H1 (cell line): ENCODE measurements at regions not wholly inside any gene's neighbourhood (a gene's known extent, or its start where the extent isn't known, plus 50 kb on each side); places are given as distances from the start of the nearest gene placed in this dataset.

Experiments used
- EP300 ChIP-seq, 2 experiments: IDR thresholded peaks; 1 replicate in 1 of 2; 2 replicates in 1 of 2; pipeline ENCODE4 v1.6.1; 2011 to 2012; ENCODE audit warnings: low read depth in 2 of 2, low read length in 2 of 2, mild to moderate bottlenecking in 2 of 2, borderline replicate concordance in 1 of 2, inconsistent platforms in 1 of 2, moderate library complexity in 1 of 2
- EZH2 ChIP-seq: fragments of 200-600 bp; sonication (generic); IDR thresholded peaks from 2 replicates; pipeline ENCODE4 v1.7.1; 2012; ENCODE audit warnings: low read depth, mild to moderate bottlenecking, moderate library complexity, low read length, inconsistent platforms; ENCODE audit not compliant: severe bottlenecking
- POLR2A ChIP-seq, 2 experiments: IDR thresholded peaks; 1 replicate in 1 of 2; 2 replicates in 1 of 2; pipeline ENCODE4 v1.6.1; 2011; ENCODE audit warnings: low read depth in 2 of 2, low read length in 2 of 2, mild to moderate bottlenecking in 2 of 2; ENCODE audit errors: control extremely low read depth in 1 of 2
- POLR2AphosphoS5 ChIP-seq: IDR thresholded peaks from 2 replicates; pipeline ENCODE4 v1.6.1; 2011; ENCODE audit warnings: low read depth, low read length
- POU5F1 ChIP-seq: IDR thresholded peaks from 2 replicates; pipeline ENCODE4 v1.6.1; 2011; ENCODE audit warnings: low read depth, mild to moderate bottlenecking, low read length, moderate library complexity
- RAD21 ChIP-seq, 2 experiments: IDR thresholded peaks in 1 of 2; conservative IDR thresholded peaks in 1 of 2; 2 replicates each; pipeline ENCODE4 v1.6.1; 2011; ENCODE audit warnings: low read depth in 2 of 2, low read length in 2 of 2, improper control_type of control experiment in 1 of 2, inconsistent platforms in 1 of 2, mild to moderate bottlenecking in 1 of 2, moderate library complexity in 1 of 2
- RNF2 ChIP-seq: fragments of 200-900, 300-1000 bp; sonication (generic); IDR thresholded peaks from 2 replicates; pipeline ENCODE4 v1.7.1; 2016; ENCODE audit warnings: borderline replicate concordance, low read depth, mild to moderate bottlenecking, antibody characterized with exemption, low read length; ENCODE audit not compliant: poor library complexity, severe bottlenecking; ENCODE audit errors: missing control alignments
- SIN3A ChIP-seq, 2 experiments: IDR thresholded peaks in 1 of 2; conservative IDR thresholded peaks in 1 of 2; 2 replicates each; pipeline ENCODE4 v1.6.1; 2011 to 2012; ENCODE audit warnings: low read length in 2 of 2, improper control_type of control experiment in 1 of 2, low read depth in 1 of 2, mild to moderate bottlenecking in 1 of 2
- SRF ChIP-seq: IDR thresholded peaks from 2 replicates; pipeline ENCODE4 v1.6.1; 2011; ENCODE audit warnings: mild to moderate bottlenecking, low read depth, low read length, moderate library complexity
- ZNF274 ChIP-seq: IDR thresholded peaks from 2 replicates; pipeline ENCODE4 v1.7.0; 2012; ENCODE audit warnings: low read length, borderline replicate concordance; ENCODE audit errors: extremely low read depth
- TF ChIP-seq, protein P1 (sequence below): IDR thresholded peaks from 2 replicates; pipeline ENCODE4 v1.6.1; 2012; ENCODE audit warnings: inconsistent platforms
- TF ChIP-seq, protein P2 (sequence below), 3 experiments: IDR thresholded peaks; 1 replicate in 2 of 3; 2 replicates in 1 of 3; pipeline versions ENCODE4 v1.5.1 to v1.6.1; 2011; ENCODE audit warnings: low read length in 3 of 3, mild to moderate bottlenecking in 3 of 3, inconsistent platforms in 2 of 3, low read depth in 1 of 3, moderate library complexity in 1 of 3; ENCODE audit not compliant: insufficient read depth in 1 of 3; ENCODE audit errors: control extremely low read depth in 1 of 3

DNA sequence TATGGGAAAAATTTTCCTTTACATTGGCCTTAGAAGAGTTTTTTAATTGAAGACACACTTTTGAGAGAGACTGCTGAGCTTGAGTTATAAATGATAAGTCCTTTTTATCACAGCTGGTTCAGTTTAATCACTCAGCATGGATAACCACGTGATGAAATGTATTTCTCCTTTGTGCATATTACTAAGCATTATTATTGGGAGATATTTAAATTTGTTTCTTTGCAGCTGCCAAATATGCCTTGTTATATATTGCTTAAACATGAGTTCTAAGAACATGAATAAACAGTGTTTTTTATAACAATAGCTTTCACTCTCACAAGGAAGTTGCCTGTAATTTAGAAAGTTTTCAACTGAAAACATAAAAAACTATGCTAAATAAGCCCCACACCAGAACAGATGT lies 293.5 kb upstream of the LRFN5 start:
- TF ChIP-seq, protein P1, sequence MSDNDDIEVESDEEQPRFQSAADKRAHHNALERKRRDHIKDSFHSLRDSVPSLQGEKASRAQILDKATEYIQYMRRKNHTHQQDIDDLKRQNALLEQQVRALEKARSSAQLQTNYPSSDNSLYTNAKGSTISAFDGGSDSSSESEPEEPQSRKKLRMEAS: no peak
- no peak for TF ChIP-seq RAD21 (IDR thresholded peaks at IDR 0.05 in 1 of 2, conservative IDR thresholded peaks at IDR 0.05 in 1 of 2; ENCODE audit: low read depth in 2 of 2, low read length in 2 of 2)
- TF ChIP-seq, protein P2, sequence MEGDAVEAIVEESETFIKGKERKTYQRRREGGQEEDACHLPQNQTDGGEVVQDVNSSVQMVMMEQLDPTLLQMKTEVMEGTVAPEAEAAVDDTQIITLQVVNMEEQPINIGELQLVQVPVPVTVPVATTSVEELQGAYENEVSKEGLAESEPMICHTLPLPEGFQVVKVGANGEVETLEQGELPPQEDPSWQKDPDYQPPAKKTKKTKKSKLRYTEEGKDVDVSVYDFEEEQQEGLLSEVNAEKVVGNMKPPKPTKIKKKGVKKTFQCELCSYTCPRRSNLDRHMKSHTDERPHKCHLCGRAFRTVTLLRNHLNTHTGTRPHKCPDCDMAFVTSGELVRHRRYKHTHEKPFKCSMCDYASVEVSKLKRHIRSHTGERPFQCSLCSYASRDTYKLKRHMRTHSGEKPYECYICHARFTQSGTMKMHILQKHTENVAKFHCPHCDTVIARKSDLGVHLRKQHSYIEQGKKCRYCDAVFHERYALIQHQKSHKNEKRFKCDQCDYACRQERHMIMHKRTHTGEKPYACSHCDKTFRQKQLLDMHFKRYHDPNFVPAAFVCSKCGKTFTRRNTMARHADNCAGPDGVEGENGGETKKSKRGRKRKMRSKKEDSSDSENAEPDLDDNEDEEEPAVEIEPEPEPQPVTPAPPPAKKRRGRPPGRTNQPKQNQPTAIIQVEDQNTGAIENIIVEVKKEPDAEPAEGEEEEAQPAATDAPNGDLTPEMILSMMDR (IDR thresholded peaks at IDR 0.05; ENCODE audit: control extremely low read depth in 1 of 3, insufficient read depth in 1 of 3, low read depth in 1 of 3, low read length in 3 of 3): no peak
- TF ChIP-seq POU5F1: no peak
- no peak for TF ChIP-seq SIN3A (conservative IDR thresholded peaks at IDR 0.05 in 1 of 2, IDR thresholded peaks at IDR 0.05 in 1 of 2; ENCODE audit: low read depth in 1 of 2, low read length in 2 of 2)
- TF ChIP-seq EP300 (IDR thresholded peaks at IDR 0.05; ENCODE audit: borderline replicate concordance in 1 of 2, low read depth in 2 of 2, low read length in 2 of 2): no peak
- TF ChIP-seq POLR2A (IDR thresholded peaks at IDR 0.05; ENCODE audit: control extremely low read depth in 1 of 2, low read depth in 2 of 2, low read length in 2 of 2): no peak
- TF ChIP-seq EZH2: no peak
- TF ChIP-seq SRF: no peak
- TF ChIP-seq ZNF274: no peak
- TF ChIP-seq RNF2: no peak
- no peak for TF ChIP-seq POLR2AphosphoS5
